ENCODE measurements at regions not wholly inside any gene's neighbourhood (a gene's known extent, or its start where the extent isn't known, plus 50 kb on each side); places are given as distances from the start of the nearest gene placed in this dataset.
"Not testable (repeated sequence)": the region's sequence is repeated elsewhere in the genome, so short reads cannot be mapped to it uniquely, and the experiment has no call there.

DNA sequence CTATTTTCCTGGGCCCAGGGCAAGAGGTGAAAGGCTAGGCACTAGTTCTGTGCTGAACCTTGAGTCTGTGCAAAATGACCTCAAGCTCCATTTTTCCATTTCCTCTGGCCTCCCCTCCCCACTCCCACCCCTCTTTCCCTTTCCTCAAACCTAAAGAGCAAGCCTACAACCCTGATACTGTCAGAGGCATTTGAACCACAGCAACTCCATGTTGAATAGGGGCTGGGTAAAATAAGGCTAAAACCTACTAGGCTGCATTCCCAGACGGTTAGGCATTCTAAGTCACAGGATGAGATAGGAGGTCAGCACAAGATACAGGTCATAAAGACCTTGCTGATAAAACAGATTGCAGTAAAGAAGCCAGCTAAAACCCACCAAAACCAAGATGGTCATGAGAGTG is 71.9 kb upstream of the NDP start:
- TF ChIP-seq, protein P1, sequence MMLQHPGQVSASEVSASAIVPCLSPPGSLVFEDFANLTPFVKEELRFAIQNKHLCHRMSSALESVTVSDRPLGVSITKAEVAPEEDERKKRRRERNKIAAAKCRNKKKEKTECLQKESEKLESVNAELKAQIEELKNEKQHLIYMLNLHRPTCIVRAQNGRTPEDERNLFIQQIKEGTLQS (CRISPR knock-in tag; IDR thresholded peaks at IDR 0.05), result not testable (repeated sequence)
- not testable (repeated sequence) for TF ChIP-seq ZSCAN20 (CRISPR knock-in tag; IDR thresholded peaks at IDR 0.05; ENCODE audit: borderline replicate concordance); NR2F2 (IDR thresholded peaks at IDR 0.05; ENCODE audit: borderline replicate concordance, low read depth); ZNF205 (CRISPR knock-in tag; IDR thresholded peaks at IDR 0.05); ZNF121 (CRISPR knock-in tag; IDR thresholded peaks at IDR 0.05); CREB1 (IDR thresholded peaks at IDR 0.05); CREB1 (CRISPR knock-in tag; IDR thresholded peaks at IDR 0.05); YY1 (IDR thresholded peaks at IDR 0.05; ENCODE audit: insufficient read depth, insufficient replicate concordance, low read depth, low read length); CTCF (CRISPR knock-in tag; IDR thresholded peaks at IDR 0.05)
- TF ChIP-seq, protein P2, sequence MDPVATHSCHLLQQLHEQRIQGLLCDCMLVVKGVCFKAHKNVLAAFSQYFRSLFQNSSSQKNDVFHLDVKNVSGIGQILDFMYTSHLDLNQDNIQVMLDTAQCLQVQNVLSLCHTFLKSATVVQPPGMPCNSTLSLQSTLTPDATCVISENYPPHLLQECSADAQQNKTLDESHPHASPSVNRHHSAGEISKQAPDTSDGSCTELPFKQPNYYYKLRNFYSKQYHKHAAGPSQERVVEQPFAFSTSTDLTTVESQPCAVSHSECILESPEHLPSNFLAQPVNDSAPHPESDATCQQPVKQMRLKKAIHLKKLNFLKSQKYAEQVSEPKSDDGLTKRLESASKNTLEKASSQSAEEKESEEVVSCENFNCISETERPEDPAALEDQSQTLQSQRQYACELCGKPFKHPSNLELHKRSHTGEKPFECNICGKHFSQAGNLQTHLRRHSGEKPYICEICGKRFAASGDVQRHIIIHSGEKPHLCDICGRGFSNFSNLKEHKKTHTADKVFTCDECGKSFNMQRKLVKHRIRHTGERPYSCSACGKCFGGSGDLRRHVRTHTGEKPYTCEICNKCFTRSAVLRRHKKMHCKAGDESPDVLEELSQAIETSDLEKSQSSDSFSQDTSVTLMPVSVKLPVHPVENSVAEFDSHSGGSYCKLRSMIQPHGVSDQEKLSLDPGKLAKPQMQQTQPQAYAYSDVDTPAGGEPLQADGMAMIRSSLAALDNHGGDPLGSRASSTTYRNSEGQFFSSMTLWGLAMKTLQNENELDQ (CRISPR knock-in tag; IDR thresholded peaks at IDR 0.05; ENCODE audit: borderline replicate concordance), result not testable (repeated sequence)
